ENCODE measurements at regions not wholly inside any gene's neighbourhood (a gene's known extent, or its start where the extent isn't known, plus 50 kb on each side); places are given as distances from the start of the nearest gene placed in this dataset.

DNA sequence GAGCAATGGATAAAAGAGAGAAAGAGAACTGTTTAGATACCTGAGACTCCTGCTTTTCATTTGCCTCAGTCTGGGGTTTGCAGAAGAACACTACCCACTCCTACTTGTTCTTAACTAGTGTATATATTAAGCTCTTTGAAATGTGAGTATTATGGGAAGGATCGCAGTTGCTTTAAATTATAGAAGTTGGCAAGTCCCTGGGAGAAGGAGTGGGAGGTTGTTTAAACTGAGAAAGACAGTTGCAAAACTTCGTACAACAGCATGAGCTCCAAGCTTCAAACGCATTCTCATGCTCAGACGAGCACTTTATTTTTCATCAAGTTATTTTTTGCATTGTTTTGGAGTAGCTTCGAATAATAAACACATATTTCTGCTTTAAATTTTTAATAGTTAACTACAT, 88.1 kb upstream of the C1QTNF7 start:
- Histone ChIP-seq H3K27me3 (no peaks in the 10 kb centered on the region), H3K27ac (no peak overlapping the region), H3K9me3 (no peaks in the 10 kb centered on the region), H3K4me3 (no peak overlapping the region), H3K36me3 (no peaks in the 10 kb centered on the region), H3K4me1 (no peaks in the 10 kb centered on the region)
- in situ Hi-C loops (cut with MboI; ENCODE audit: low sequenced_read_pairs in 4 of 4): no loop called here
- TF ChIP-seq, protein P1, sequence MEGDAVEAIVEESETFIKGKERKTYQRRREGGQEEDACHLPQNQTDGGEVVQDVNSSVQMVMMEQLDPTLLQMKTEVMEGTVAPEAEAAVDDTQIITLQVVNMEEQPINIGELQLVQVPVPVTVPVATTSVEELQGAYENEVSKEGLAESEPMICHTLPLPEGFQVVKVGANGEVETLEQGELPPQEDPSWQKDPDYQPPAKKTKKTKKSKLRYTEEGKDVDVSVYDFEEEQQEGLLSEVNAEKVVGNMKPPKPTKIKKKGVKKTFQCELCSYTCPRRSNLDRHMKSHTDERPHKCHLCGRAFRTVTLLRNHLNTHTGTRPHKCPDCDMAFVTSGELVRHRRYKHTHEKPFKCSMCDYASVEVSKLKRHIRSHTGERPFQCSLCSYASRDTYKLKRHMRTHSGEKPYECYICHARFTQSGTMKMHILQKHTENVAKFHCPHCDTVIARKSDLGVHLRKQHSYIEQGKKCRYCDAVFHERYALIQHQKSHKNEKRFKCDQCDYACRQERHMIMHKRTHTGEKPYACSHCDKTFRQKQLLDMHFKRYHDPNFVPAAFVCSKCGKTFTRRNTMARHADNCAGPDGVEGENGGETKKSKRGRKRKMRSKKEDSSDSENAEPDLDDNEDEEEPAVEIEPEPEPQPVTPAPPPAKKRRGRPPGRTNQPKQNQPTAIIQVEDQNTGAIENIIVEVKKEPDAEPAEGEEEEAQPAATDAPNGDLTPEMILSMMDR (IDR thresholded peaks at IDR 0.05 in 4 of 5, conservative IDR thresholded peaks at IDR 0.05 in 1 of 5): no peak
- no peak for TF ChIP-seq POLR2A (IDR thresholded peaks at IDR 0.05)
- DNase-seq (no peak), ATAC-seq (no peak)
- intact Hi-C loops (cut with DNase I; ENCODE audit: low total_unique reads): no loop called here

DNA sequence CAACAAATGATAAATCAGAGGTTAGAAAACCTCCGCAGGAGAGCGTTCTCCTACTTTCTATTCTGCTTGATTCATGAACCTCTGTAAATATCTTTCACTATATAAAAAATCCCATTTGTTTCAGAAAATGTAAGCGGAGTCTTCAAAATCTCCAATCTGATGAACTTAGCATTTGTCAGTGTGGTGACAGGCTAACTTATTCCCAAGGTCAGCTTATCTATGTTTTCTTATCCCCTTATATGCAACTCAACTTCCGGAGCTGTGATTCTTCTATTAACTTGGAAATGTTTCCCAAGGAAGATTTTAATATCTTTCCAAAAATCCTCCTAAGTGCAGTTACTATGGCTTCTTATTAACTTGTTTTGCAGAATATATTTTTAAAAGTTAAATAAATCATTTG, 87.5 kb upstream of the C1QTNF7 start:
- no peak overlapping the region for H3K27ac ChIP-seq
- H3K9me3 ChIP-seq: no peaks in the 10 kb centered on the region
- in situ Hi-C loops (cut with MboI; ENCODE audit: low sequenced_read_pairs in 4 of 4): no loop called here
- H3K4me3 ChIP-seq: no peak overlapping the region
- no peaks in the 10 kb centered on the region for H3K36me3 ChIP-seq
- intact Hi-C loops (cut with DNase I; ENCODE audit: low total_unique reads): no loop called here
- H3K4me1 ChIP-seq: no peaks in the 10 kb centered on the region
- no peak for DNase-seq
- ATAC-seq: no peak
- H3K27me3 ChIP-seq: no peaks in the 10 kb centered on the region
- no peak for TF ChIP-seq POLR2A (IDR thresholded peaks at IDR 0.05)
- TF ChIP-seq, protein P1 (IDR thresholded peaks at IDR 0.05 in 4 of 5, conservative IDR thresholded peaks at IDR 0.05 in 1 of 5): no peak

DNA sequence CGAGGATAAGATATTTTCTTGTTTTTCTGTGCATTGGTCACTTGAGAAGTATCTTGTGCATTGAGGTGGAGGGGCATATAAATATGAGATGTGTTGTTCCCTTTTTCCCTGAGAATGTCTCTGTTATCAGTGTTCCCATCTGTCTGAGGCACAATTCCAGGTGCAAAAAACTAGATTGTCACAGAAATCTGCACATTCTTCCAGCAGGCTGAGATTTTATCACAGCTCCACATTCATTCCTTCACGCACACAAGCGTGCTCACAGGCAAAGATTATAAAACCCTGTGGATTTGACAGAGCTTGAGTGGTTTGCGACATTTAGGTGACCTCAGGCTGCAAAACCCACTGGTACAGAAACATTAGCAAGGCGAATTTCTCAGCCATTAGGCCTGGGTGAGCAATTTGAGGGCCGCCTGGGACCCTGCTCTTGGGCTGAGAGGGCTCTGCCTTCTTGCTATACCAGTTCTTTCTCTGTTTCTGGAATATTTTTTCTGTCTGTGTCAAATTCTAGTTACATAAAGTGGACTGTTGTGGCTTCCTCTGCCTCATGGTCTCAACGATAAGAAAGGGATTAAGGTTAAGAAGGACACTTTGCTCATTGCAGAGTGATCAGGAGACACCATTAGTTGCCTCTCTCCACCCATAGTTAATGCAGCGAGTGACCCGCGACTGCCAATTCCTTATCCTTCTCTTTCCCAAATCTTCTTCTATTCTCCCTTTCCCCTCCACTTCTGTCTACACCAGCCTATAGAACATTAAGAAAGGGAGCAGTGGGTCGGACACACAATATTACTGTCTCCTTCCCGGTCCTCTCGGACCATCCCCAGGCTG, 86.7 kb upstream of the C1QTNF7 start:
- in situ Hi-C loops (cut with MboI; ENCODE audit: low sequenced_read_pairs in 4 of 4) (no loop called here), intact Hi-C loops (cut with DNase I; ENCODE audit: low total_unique reads) (no loop called here)
- no peak for ATAC-seq
- H3K9me3 ChIP-seq: no peaks in the 10 kb centered on the region
- no peak for DNase-seq
- no peak overlapping the region for H3K27ac ChIP-seq
- H3K4me3 ChIP-seq: no peak overlapping the region
- H3K4me1 ChIP-seq: no peaks in the 10 kb centered on the region
- H3K27me3 ChIP-seq: no peaks in the 10 kb centered on the region
- TF ChIP-seq, protein P1 (IDR thresholded peaks at IDR 0.05 in 4 of 5, conservative IDR thresholded peaks at IDR 0.05 in 1 of 5): no peak
- no peak for TF ChIP-seq POLR2A (IDR thresholded peaks at IDR 0.05)
- H3K36me3 ChIP-seq: no peaks in the 10 kb centered on the region

DNA sequence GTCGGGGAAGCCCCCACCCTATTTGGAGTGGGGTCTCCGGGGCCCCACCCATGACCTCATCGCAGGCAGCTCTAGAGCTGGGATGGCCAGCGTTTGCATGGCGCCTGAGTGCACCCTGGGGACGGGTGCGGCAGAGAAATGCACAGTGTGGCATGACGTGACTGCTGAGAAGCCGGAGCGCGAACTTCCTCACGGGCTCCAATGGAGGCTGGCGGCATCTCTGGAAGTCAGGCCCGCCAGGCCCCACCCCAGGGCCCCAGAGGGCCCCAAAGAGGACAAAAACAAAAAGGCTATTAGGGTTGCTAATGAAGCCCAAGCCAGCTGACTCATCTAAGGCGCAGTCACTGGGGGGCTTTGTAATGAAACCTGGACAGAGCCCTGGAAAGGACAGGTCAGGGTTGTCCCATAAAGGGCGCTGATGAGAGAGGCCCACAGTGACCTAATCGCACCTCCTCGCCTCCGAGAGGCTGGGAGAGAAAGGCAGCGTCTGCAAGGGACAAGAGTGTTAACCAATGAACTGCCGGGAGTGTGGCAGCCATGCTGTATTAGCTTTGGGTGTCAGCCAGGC, 86.0 kb upstream of the C1QTNF7 start:
- no peaks in the 10 kb centered on the region for H3K9me3 ChIP-seq
- H3K4me1 ChIP-seq: no peaks in the 10 kb centered on the region
- no peak overlapping the region for H3K4me3 ChIP-seq
- no peaks in the 10 kb centered on the region for H3K36me3 ChIP-seq
- H3K27ac ChIP-seq: no peak overlapping the region
- intact Hi-C loops (cut with DNase I; ENCODE audit: low total_unique reads): no loop called here
- no peaks in the 10 kb centered on the region for H3K27me3 ChIP-seq
- TF ChIP-seq, protein P1 (IDR thresholded peaks at IDR 0.05 in 4 of 5, conservative IDR thresholded peaks at IDR 0.05 in 1 of 5): no peak
- no peak for TF ChIP-seq POLR2A (IDR thresholded peaks at IDR 0.05)
- ATAC-seq (no peak), DNase-seq (no peak)
- in situ Hi-C loops (cut with MboI; ENCODE audit: low sequenced_read_pairs in 4 of 4): no loop called here

Data from gastrocnemius medialis (tissue), 4 donors.